Cardiac muscle cell (in vitro differentiated cells and primary cell): ENCODE measurements at regions not wholly inside any gene's neighbourhood (a gene's known extent, or its start where the extent isn't known, plus 50 kb on each side); places are given as distances from the start of the nearest gene placed in this dataset.

Experiments used
- DNase-seq, 2 donors: peaks; one replicate each; pipeline versions ENCODE4 v3.0.0 to v3.0.0-alpha.2; 2010 to 2017; ENCODE audit warnings: low read depth in 1 of 2, low spot score in 1 of 2
- H3K27ac ChIP-seq: fragments of 200-600 bp; sonication (generic); 2 replicates; pipeline ENCODE4 v1.5.1; 2016
- H3K27me3 ChIP-seq: fragments of 200-600 bp; sonication (generic); 2 replicates; pipeline ENCODE4 v1.6.0; 2016; ENCODE audit warnings: control low read depth
- H3K36me3 ChIP-seq: fragments of 200-600 bp; sonication (generic); 2 replicates; pipeline ENCODE4 v1.5.1; 2016; ENCODE audit warnings: control low read depth
- H3K4me1 ChIP-seq: fragments of 200-600 bp; sonication (generic); 2 replicates; pipeline ENCODE4 v1.8.1; 2017; ENCODE audit warnings: low read depth, mild to moderate bottlenecking, mixed run types
- H3K4me3 ChIP-seq: fragments of 200-600 bp; sonication (generic); 2 replicates; pipeline ENCODE4 v1.5.1; 2016; ENCODE audit warnings: mild to moderate bottlenecking
- H3K9me3 ChIP-seq: fragments of 200-600 bp; sonication (generic); 2 replicates; pipeline ENCODE4 v1.5.1; 2017; ENCODE audit warnings: low read depth, mild to moderate bottlenecking, control low read depth
- CTCF ChIP-seq: IDR thresholded peaks from 2 replicates; pipeline ENCODE4 v1.5.1; 2012; ENCODE audit warnings: low read depth, mild to moderate bottlenecking, low read length

- H3K4me1 ChIP-seq = no peaks in the 10 kb centered on the region
- H3K27ac ChIP-seq = no peak overlapping the region
- H3K4me3 ChIP-seq = no peak overlapping the region
- DNase-seq = no peak
- no peaks in the 10 kb centered on the region for H3K9me3 ChIP-seq
- no peaks in the 10 kb centered on the region for H3K27me3 ChIP-seq
- TF ChIP-seq CTCF = no peak
- no peaks in the 10 kb centered on the region for H3K36me3 ChIP-seq
Measured at GRCh38 chr9:14488421-14489190, 174.7 kb upstream of the NFIB start.

GRCh38 chr9:14487547-14488185 is 173.7 kb upstream of the NFIB start:
- Histone ChIP-seq H3K9me3 (no peaks in the 10 kb centered on the region), H3K36me3 (no peaks in the 10 kb centered on the region), H3K4me1 (no peaks in the 10 kb centered on the region), H3K27me3 (no peaks in the 10 kb centered on the region), H3K27ac (no peak overlapping the region), H3K4me3 (no peak overlapping the region)
- no peak for DNase-seq
- TF ChIP-seq CTCF = no peak

- H3K4me1 ChIP-seq = no peaks in the 10 kb centered on the region
- H3K9me3 ChIP-seq = no peaks in the 10 kb centered on the region
- no peak for TF ChIP-seq CTCF
- no peak overlapping the region for H3K4me3 ChIP-seq
- H3K27ac ChIP-seq = no peak overlapping the region
- no peaks in the 10 kb centered on the region for H3K36me3 ChIP-seq
- H3K27me3 ChIP-seq = no peaks in the 10 kb centered on the region
- DNase-seq = no peak
Measured at GRCh38 chr9:14485366-14485765, 171.4 kb upstream of the NFIB start.

GRCh38 chr9:14482856-14483255 is 168.9 kb upstream of the NFIB start:
- Histone ChIP-seq H3K27me3 (no peaks in the 10 kb centered on the region), H3K9me3 (no peaks in the 10 kb centered on the region), H3K4me3 (no peak overlapping the region), H3K27ac (no peak overlapping the region), H3K4me1 (no peaks in the 10 kb centered on the region), H3K36me3 (no peaks in the 10 kb centered on the region)
- no peak for TF ChIP-seq CTCF
- DNase-seq = no peak

- H3K4me1 ChIP-seq = no peaks in the 10 kb centered on the region
- no peaks in the 10 kb centered on the region for H3K27me3 ChIP-seq
- no peak overlapping the region for H3K27ac ChIP-seq
- DNase-seq = no peak
- no peak overlapping the region for H3K4me3 ChIP-seq
- TF ChIP-seq CTCF = no peak
- no peaks in the 10 kb centered on the region for H3K9me3 ChIP-seq
- no peaks in the 10 kb centered on the region for H3K36me3 ChIP-seq
Measured at GRCh38 chr9:14480526-14480925, 166.6 kb upstream of the NFIB start.
